ENCODE measurements at regions not wholly inside any gene's neighbourhood (a gene's known extent, or its start where the extent isn't known, plus 50 kb on each side); places are given as distances from the start of the nearest gene placed in this dataset.
A peak's percentile ranks its signal among the peaks of the same experiment; 100 is the strongest.

- Histone ChIP-seq H3K36me3 (no peaks in the 10 kb centered on the region), H3K27me3 (no peaks in the 10 kb centered on the region), H3K9me3 (peaks cover 0 to 22% (median 8%) of the 10 kb centered on the region in 12 donors), H3K4me1 (peaks cover 0 to 20% (median 0%) of the 10 kb centered on the region in 12 donors), H3K4me3 (no peak overlapping the region), H3K27ac (peak overlapping the region in 4 of 12 donors; percentile 42 to 77 (median 60))
- TF ChIP-seq CTCF (IDR thresholded peaks at IDR 0.05): no peak
- TF ChIP-seq POLR2A (IDR thresholded peaks at IDR 0.05): no peak
- 54 to 64% (median 60%) methylated on average over 4 to 9 of the region's 9 CpGs for WGBS, 4 donors
- intact Hi-C loops (cut with DNase I): loop anchor here in 2 of 10 donors (5.0 kb wide), 1 partner anchor 98 kb away; the partner anchor contains the start of gene NCAM1 (in 2 of the 2)
- ATAC-seq (peak; percentile 62 to 80 (median 74)), DNase-seq (peak in 3 of 5 donors; percentile 22 to 32 (median 32))
These were observed 96.5 kb upstream of the NCAM1 start for GRCh38 chr11:112864672-112865071.

- no peak for TF ChIP-seq POLR2A (IDR thresholded peaks at IDR 0.05)
- TF ChIP-seq CTCF (IDR thresholded peaks at IDR 0.05): no peak
- ATAC-seq: peak in 1 of 4 donors; percentile 16
- intact Hi-C loops (cut with DNase I): no loop called here
These were observed 89.2 kb upstream of the NCAM1 start for GRCh38 chr11:112871909-112872500.

GRCh38 chr11:112874980-112875379 is 86.2 kb upstream of the NCAM1 start:
- H3K4me3 ChIP-seq: no peak overlapping the region
- WGBS, 4 donors: 51 to 70% (median 61%) methylated on average over 3 of the region's 3 CpGs
- no peaks in the 10 kb centered on the region for H3K4me1 ChIP-seq
- H3K27me3 ChIP-seq: peaks cover 0 to 4% (median 0%) of the 10 kb centered on the region in 9 donors
- TF ChIP-seq CTCF (IDR thresholded peaks at IDR 0.05) (no peak), POLR2A (IDR thresholded peaks at IDR 0.05) (no peak)
- no peak for ATAC-seq
- no peaks in the 10 kb centered on the region for H3K9me3 ChIP-seq
- DNase-seq: no peak
- H3K27ac ChIP-seq: no peak overlapping the region
- no peaks in the 10 kb centered on the region for H3K36me3 ChIP-seq
- intact Hi-C loops (cut with DNase I): no loop called here

More at GRCh38 chr11:112871909-112872500, 89.2 kb upstream of the NCAM1 start:
- Histone ChIP-seq H3K36me3 (no peaks in the 10 kb centered on the region), H3K4me3 (no peak overlapping the region), H3K27me3 (peaks cover 0 to 4% (median 0%) of the 10 kb centered on the region in 9 donors), H3K9me3 (no peaks in the 10 kb centered on the region), H3K27ac (no peak overlapping the region), H3K4me1 (no peaks in the 10 kb centered on the region)
- no peak for DNase-seq
- WGBS, 4 donors: 46 to 65% (median 58%) methylated on average over 7 of the region's 7 CpGs

- no peak for DNase-seq
- no peak for ATAC-seq
- 54 to 62% (median 59%) methylated on average over 11 of the region's 11 CpGs for WGBS, 4 donors
- intact Hi-C loops (cut with DNase I): no loop called here
- no peak overlapping the region for H3K27ac ChIP-seq
- no peaks in the 10 kb centered on the region for H3K27me3 ChIP-seq
- no peak overlapping the region for H3K4me3 ChIP-seq
- no peaks in the 10 kb centered on the region for H3K9me3 ChIP-seq
- H3K36me3 ChIP-seq: no peaks in the 10 kb centered on the region
- TF ChIP-seq CTCF (IDR thresholded peaks at IDR 0.05) (no peak), POLR2A (IDR thresholded peaks at IDR 0.05) (no peak)
- H3K4me1 ChIP-seq: peaks cover 0 to 13% (median 5%) of the 10 kb centered on the region in 12 donors
These were observed 83.6 kb upstream of the NCAM1 start for GRCh38 chr11:112877581-112877980.
